Stimulated activated naive CD8-positive, alpha-beta T cell treated with anti-CD3 and anti-CD28 coated beads, Interleukin-15, amount 100 ng/mL, for 72 hours (primary cell): ENCODE measurements at regions not wholly inside any gene's neighbourhood (a gene's known extent, or its start where the extent isn't known, plus 50 kb on each side); places are given as distances from the start of the nearest gene placed in this dataset.

Experiments used
- ATAC-seq: fragments of 150-1000 bp; cut with Tn5 transposase; 2 replicates; pipeline ENCODE4 v1.10.0; 2021; ENCODE audit warnings: mild to moderate bottlenecking, moderate library complexity
- DNase-seq, 2 donors: peaks; one replicate each; pipeline ENCODE4 v3.0.0; 2021 to 2022
- H3K27ac Mint-ChIP-seq, 2 donors: one replicate each; pipeline ENCODE4 v1.8.0; 2022; ENCODE audit warnings: mild to moderate bottlenecking in 2 of 2, mixed read lengths in 2 of 2, moderate library complexity in 2 of 2
- H3K27me3 Mint-ChIP-seq: one replicate; pipeline ENCODE4 v1.8.0; 2022; ENCODE audit warnings: mixed read lengths
- H3K4me1 Mint-ChIP-seq: one replicate; pipeline ENCODE4 v1.8.0; 2022; ENCODE audit warnings: mild to moderate bottlenecking, mixed read lengths
- H3K4me3 Mint-ChIP-seq, 2 donors: one replicate each; pipeline ENCODE4 v1.8.0; 2022; ENCODE audit warnings: mild to moderate bottlenecking in 2 of 2, mixed read lengths in 2 of 2, moderate library complexity in 1 of 2
- H3K9me3 Mint-ChIP-seq, 2 donors: one replicate each; pipeline ENCODE4 v1.8.0; 2022; ENCODE audit warnings: mixed read lengths in 2 of 2

GRCh38 chr4:20629186-20630106 lies 70.8 kb upstream of the PACRGL start:
- Mint-ChIP-seq H3K27me3 (peaks cover 16% of the 10 kb centered on the region), H3K27ac (no peak overlapping the region), H3K4me1 (no peaks in the 10 kb centered on the region), H3K9me3 (peaks cover 0 to 1% of the 10 kb centered on the region in 2 donors), H3K4me3 (no peak overlapping the region)
- DNase-seq (no peak), ATAC-seq (peak; percentile 40)

- ATAC-seq = no peak
- Mint-ChIP-seq H3K27me3 (peaks cover 8% of the 10 kb centered on the region), H3K4me3 (no peak overlapping the region), H3K4me1 (no peaks in the 10 kb centered on the region), H3K9me3 (peaks cover 0 to 11% of the 10 kb centered on the region in 2 donors), H3K27ac (no peak overlapping the region)
- no peak for DNase-seq
Measured at GRCh38 chr4:20638825-20639224, 61.4 kb upstream of the PACRGL start.

- H3K27me3 Mint-ChIP-seq = peaks cover 3% of the 10 kb centered on the region
- H3K9me3 Mint-ChIP-seq = peaks cover 0 to 11% of the 10 kb centered on the region in 2 donors
- no peaks in the 10 kb centered on the region for H3K4me1 Mint-ChIP-seq
- H3K4me3 Mint-ChIP-seq = no peak overlapping the region
- no peak for DNase-seq
- H3K27ac Mint-ChIP-seq = peak overlapping the region in 1 of 2 donors; percentile 68
- ATAC-seq = no peak
Measured at GRCh38 chr4:20639346-20639745, 60.9 kb upstream of the PACRGL start.

DNA sequence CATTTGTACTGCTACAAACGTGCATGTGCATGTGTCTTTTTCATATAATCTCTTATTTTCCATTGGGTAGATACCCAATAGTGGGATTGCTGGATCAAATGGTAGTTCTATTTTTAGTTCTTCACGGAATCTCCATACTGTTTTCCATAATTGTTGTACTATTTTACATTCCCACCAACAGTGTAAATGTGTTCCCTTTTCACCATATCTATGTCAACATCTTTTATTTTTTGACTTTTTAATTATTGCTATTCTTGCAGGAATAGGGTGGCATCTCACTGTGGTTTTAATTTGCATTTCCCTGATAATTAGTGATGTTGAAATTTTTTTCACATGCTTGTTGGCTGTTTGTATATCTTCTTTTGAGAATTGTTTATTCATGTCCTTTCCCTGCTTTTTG lies 59.3 kb upstream of the PACRGL start:
- Mint-ChIP-seq H3K27ac (no peak overlapping the region), H3K4me3 (no peak overlapping the region), H3K27me3 (peaks cover 3% of the 10 kb centered on the region), H3K9me3 (no peaks in the 10 kb centered on the region), H3K4me1 (no peaks in the 10 kb centered on the region)
- DNase-seq (no peak), ATAC-seq (no peak)

GRCh38 chr4:20641976-20642375 lies 58.3 kb upstream of the PACRGL start:
- Mint-ChIP-seq H3K9me3 (no peaks in the 10 kb centered on the region), H3K4me3 (no peak overlapping the region), H3K27ac (no peak overlapping the region), H3K27me3 (peaks cover 13% of the 10 kb centered on the region), H3K4me1 (no peaks in the 10 kb centered on the region)
- DNase-seq (no peak), ATAC-seq (no peak)

DNA sequence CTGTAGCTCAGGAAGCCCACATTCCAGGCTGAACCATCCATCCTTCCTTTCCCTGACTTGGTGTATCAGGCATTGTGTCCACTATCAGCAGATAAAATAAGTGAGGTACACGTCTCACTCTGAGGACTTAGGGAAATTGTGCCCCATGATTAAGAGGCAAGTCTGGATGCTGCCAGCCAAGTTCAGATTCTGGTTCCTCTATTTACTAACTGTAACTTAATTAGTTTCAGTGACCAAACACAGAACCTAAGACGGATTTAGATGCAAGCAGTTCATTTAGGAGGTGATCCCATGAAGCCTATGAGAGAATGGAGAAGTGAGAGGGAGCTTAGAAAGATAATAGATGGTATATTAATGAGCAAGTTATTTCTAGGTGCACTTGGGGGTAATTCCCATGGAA lies 56.6 kb upstream of the PACRGL start:
- no peak for ATAC-seq
- H3K27ac Mint-ChIP-seq = no peak overlapping the region
- no peaks in the 10 kb centered on the region for H3K9me3 Mint-ChIP-seq
- no peak for DNase-seq
- no peaks in the 10 kb centered on the region for H3K4me1 Mint-ChIP-seq
- no peak overlapping the region for H3K4me3 Mint-ChIP-seq
- H3K27me3 Mint-ChIP-seq = peaks cover 19% of the 10 kb centered on the region

DNA sequence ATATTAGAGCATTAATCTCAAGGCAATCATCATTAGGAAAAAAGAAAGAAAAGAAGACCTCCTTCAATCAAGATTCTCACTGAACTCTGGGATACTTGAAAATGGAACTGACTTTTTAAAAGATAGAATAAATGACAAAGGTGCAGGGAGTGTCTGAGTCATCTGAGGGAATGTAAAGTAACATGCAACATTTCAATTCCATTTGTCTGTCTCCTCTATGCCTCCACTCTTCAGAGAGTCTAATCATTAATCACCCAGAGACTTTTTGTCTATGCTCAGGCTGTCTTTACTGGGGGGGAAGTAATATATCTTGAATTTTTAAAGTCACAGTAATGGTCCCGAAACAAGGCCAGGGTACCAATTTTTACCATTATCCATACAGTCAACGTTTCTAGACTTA lies 55.0 kb upstream of the PACRGL start:
- DNase-seq (no peak), ATAC-seq (no peak)
- H3K4me3 Mint-ChIP-seq = no peak overlapping the region
- H3K27ac Mint-ChIP-seq = no peak overlapping the region
- no peaks in the 10 kb centered on the region for H3K4me1 Mint-ChIP-seq
- peaks cover 30% of the 10 kb centered on the region for H3K27me3 Mint-ChIP-seq
- H3K9me3 Mint-ChIP-seq = no peaks in the 10 kb centered on the region

DNA sequence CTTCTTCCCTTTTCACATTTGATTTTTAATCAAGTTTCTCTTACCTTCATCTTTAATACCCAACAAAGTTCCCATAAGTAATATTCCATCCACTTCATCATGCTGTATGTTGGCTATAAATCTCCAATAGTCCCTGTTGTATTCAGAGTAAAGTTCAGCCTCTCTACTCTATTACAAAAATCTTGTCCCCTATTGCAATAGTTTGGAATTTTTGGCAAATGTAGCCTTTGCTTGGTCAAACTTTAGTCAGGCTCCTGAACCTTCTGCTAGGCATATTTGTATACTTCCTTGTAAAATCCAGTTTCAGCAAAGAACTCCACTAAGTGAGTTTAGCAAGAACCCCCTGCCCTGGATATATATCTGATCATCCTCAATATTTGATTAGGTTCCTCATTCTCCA lies 54.0 kb upstream of the PACRGL start:
- no peaks in the 10 kb centered on the region for H3K4me1 Mint-ChIP-seq
- peaks cover 32% of the 10 kb centered on the region for H3K27me3 Mint-ChIP-seq
- no peak overlapping the region for H3K27ac Mint-ChIP-seq
- DNase-seq (no peak), ATAC-seq (no peak)
- peaks cover 0 to under 1% of the 10 kb centered on the region in 2 donors for H3K9me3 Mint-ChIP-seq
- H3K4me3 Mint-ChIP-seq = no peak overlapping the region
